Psoas muscle (tissue), 7 donors: ENCODE measurements at regions not wholly inside any gene's neighbourhood (a gene's known extent, or its start where the extent isn't known, plus 50 kb on each side); places are given as distances from the start of the nearest gene placed in this dataset.

ENCODE experiments used
- ATAC-seq, 4 donors: fragments of 200-7000 bp; cut with Tn5 transposase; one replicate each; pipeline ENCODE4 v1.9.1; 2020; ENCODE audit warnings: moderate library complexity in 3 of 4, mild to moderate bottlenecking in 2 of 4
- DNase-seq, 2 donors: peaks; one replicate each; pipeline ENCODE4 v3.0.0-alpha.2; 2020
- H3K27ac ChIP-seq: fragments of 200-600 bp; one replicate; pipeline ENCODE4 v1.8.0; 2022
- H3K27me3 ChIP-seq, 3 donors: fragments of 200-600 bp in 1 of 3; one replicate each; pipeline versions ENCODE4 v1.6.1 to v1.8.0; 2013 to 2022; ENCODE audit warnings: low read length in 2 of 3, mild to moderate bottlenecking in 2 of 3, moderate library complexity in 1 of 3; ENCODE audit not compliant: insufficient read depth in 3 of 3
- H3K36me3 ChIP-seq, 2 donors: fragments of 200-600 bp in 1 of 2; one replicate each; pipeline versions ENCODE4 v1.6.1 to v1.8.0; 2013 to 2022; ENCODE audit warnings: low read depth in 1 of 2, mild to moderate bottlenecking in 1 of 2, moderate library complexity in 1 of 2; ENCODE audit not compliant: insufficient read depth in 1 of 2
- H3K4me1 ChIP-seq: fragments of 200-600 bp; one replicate; pipeline ENCODE4 v1.8.0; 2022
- H3K4me3 ChIP-seq: fragments of 200-600 bp; one replicate; pipeline ENCODE4 v1.8.0; 2022; ENCODE audit warnings: mild to moderate bottlenecking
- H3K9me3 ChIP-seq: fragments of 200-600 bp; one replicate; pipeline ENCODE4 v1.8.0; 2022
- CTCF ChIP-seq: fragments of 200-600 bp; IDR thresholded peaks from one replicate; pipeline ENCODE4 v1.8.0; 2022; ENCODE audit warnings: antibody characterized with exemption
- WGBS, 3 donors: extraction: QIAGEN DNeasy Blood & Tissue Kit; methylation state at CpG; one replicate each; pipeline versions ENCODE4 v1.1.6 to v1.1.7; 2013; 5-methylcytosine and 5-hydroxymethylcytosine counted together
- intact Hi-C, 2 donors: fragments of 100-400 bp; cut with DNase I; formaldehyde crosslinking; loops; one replicate each; pipeline versions ENCODE4 v1.11.0 to v1.14.2; 2022
- donor health status: healthy with polysubstance abuse.
- donor health status: DM: no; HTN: no; CAD: no; lungs with moderate emphysema.
- donor health status: Bipolar disorder and iron deficiency.
- donor health status: healthy.
- donor health status: DM: yes; HTN: yes; CAD: no.
- donor health status: DM: no; HTN: no; CAD: no.
- donor health status: DM: yes; HTN: yes; CAD: no.

- Histone ChIP-seq H3K27ac (no peak overlapping the region), H3K4me1 (no peaks in the 10 kb centered on the region), H3K4me3 (no peak overlapping the region), H3K9me3 (no peaks in the 10 kb centered on the region), H3K36me3 (no peaks in the 10 kb centered on the region), H3K27me3 (no peaks in the 10 kb centered on the region)
- ATAC-seq (no peak), DNase-seq (no peak)
- intact Hi-C loops, result no loop called here
- whole genome bisulfite sequencing, 3 donors, result 76 to 84% (median 77%) methylated on average over 4 of the region's 4 CpGs
- TF ChIP-seq CTCF, result no peak
These were observed 229.8 kb upstream of the IPO5 start for GRCh38 chr13:97723655-97724054.

DNA sequence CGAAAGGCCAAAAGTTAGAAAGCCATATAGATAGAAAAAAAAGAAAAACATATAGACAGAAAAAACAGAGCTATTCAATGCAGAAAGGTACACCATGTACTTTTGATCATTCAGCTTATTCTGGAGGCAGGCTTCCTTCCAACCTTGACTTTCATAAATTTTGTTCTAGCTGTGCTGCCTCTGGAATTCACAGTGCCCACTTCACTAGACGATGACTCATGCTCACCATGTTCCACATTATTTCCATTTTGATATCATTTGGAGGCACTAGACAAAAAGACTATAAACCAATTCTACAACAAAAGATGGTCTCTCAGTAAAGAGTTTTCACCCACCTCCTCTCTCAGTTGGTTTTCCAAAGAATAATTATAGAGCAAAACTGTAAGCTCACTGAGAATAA lies 229.0 kb upstream of the IPO5 start:
- H3K4me1 ChIP-seq, result no peaks in the 10 kb centered on the region
- H3K27me3 ChIP-seq, result no peaks in the 10 kb centered on the region
- TF ChIP-seq CTCF, result no peak
- no peaks in the 10 kb centered on the region for H3K36me3 ChIP-seq
- intact Hi-C loops, result no loop called here
- H3K27ac ChIP-seq, result no peak overlapping the region
- WGBS, 3 donors, result 71 to 78% (median 74%) methylated on average over 2 of the region's 2 CpGs
- no peaks in the 10 kb centered on the region for H3K9me3 ChIP-seq
- ATAC-seq (no peak), DNase-seq (no peak)
- H3K4me3 ChIP-seq, result no peak overlapping the region

- Histone ChIP-seq H3K27ac (no peak overlapping the region), H3K36me3 (no peaks in the 10 kb centered on the region), H3K9me3 (no peaks in the 10 kb centered on the region), H3K4me3 (no peak overlapping the region), H3K4me1 (no peaks in the 10 kb centered on the region), H3K27me3 (no peaks in the 10 kb centered on the region)
- TF ChIP-seq CTCF, result no peak
- WGBS, 3 donors, result 41 to 48% (median 46%) methylated on average over 4 of the region's 4 CpGs
- DNase-seq (no peak), ATAC-seq (no peak)
- intact Hi-C loops, result no loop called here
These were observed 226.7 kb upstream of the IPO5 start for GRCh38 chr13:97726664-97727280.

DNA sequence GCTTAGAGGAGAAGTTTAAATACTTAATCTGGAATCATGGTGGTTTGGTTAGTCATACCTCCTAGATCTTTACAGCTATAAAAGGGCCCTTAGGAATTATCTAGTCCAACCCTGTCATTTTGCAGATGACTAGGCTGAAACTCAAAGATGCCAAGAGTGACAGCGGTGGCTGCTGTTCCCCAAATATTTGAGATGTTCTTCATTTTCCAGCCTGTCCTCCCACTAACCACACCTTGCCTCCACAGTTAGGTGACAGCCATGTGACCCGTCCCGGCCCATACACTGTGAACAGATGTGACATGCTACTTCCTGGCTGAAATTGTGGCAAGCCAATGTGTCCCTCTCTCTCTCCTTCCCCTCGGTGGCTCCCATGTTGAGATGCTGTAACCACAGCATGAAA lies 225.5 kb upstream of the IPO5 start:
- intact Hi-C loops, result no loop called here
- H3K36me3 ChIP-seq, result no peaks in the 10 kb centered on the region
- H3K27ac ChIP-seq, result no peak overlapping the region
- 83 to 92% (median 86%) methylated on average over 4 of the region's 4 CpGs for WGBS, 3 donors
- ATAC-seq, result no peak
- no peaks in the 10 kb centered on the region for H3K9me3 ChIP-seq
- DNase-seq, result no peak
- H3K4me3 ChIP-seq, result no peak overlapping the region
- H3K4me1 ChIP-seq, result no peaks in the 10 kb centered on the region
- no peak for TF ChIP-seq CTCF
- no peaks in the 10 kb centered on the region for H3K27me3 ChIP-seq

DNA sequence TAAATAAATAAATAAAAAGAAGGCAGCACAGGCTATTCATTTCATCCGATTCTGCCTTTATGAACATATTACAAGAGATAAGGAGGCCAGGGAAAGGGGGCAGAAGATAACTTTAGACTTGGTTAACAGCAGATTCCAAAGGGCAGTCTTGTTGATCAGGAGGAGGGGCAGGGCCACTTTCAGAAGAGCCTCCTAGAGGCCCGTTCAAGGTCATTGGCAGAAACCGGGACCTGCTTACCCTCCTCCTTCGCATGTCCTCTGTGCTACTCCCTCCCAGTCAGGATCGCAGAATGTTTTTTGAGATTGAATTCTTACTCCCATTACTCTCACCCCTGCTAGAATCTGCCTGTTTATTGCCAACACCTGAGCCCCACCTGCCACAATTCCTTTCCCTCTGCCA lies 217.0 kb upstream of the IPO5 start:
- intact Hi-C loops, result no loop called here
- no peaks in the 10 kb centered on the region for H3K36me3 ChIP-seq
- WGBS, 3 donors, result 85 to 90% (median 87%) methylated on average over 5 of the region's 5 CpGs
- no peak for TF ChIP-seq CTCF
- DNase-seq (no peak), ATAC-seq (no peak)
- no peaks in the 10 kb centered on the region for H3K9me3 ChIP-seq
- H3K4me1 ChIP-seq, result no peaks in the 10 kb centered on the region
- H3K4me3 ChIP-seq, result no peak overlapping the region
- no peaks in the 10 kb centered on the region for H3K27me3 ChIP-seq
- no peak overlapping the region for H3K27ac ChIP-seq
